ENCODE measurements at regions not wholly inside any gene's neighbourhood (a gene's known extent, or its start where the extent isn't known, plus 50 kb on each side); places are given as distances from the start of the nearest gene placed in this dataset.
"Not testable (repeated sequence)": the region's sequence is repeated elsewhere in the genome, so short reads cannot be mapped to it uniquely, and the experiment has no call there.

- Histone ChIP-seq H3K4me1 (no peaks in the 10 kb centered on the region), H3K27me3 (ENCODE audit: low read depth) (no peaks in the 10 kb centered on the region), H3K9me3 (no peaks in the 10 kb centered on the region), H3K36me3 (replicated peaks) (no peaks in the 10 kb centered on the region), H3K4me3 (no peak overlapping the region)
- in situ Hi-C loops (cut with MboI; ENCODE audit: low sequenced_read_pairs): no loop called here
- no peak for DNase-seq (ENCODE audit: low spot score in 2 of 2)
Observed at GRCh38 chr18:5707586-5707985, 163.8 kb upstream of the EPB41L3 start.

GRCh38 chr18:5705393-5705792 is 161.6 kb upstream of the EPB41L3 start:
- in situ Hi-C loops (cut with MboI; ENCODE audit: low sequenced_read_pairs): no loop called here
- H3K27me3 ChIP-seq (ENCODE audit: low read depth): no peaks in the 10 kb centered on the region
- no peaks in the 10 kb centered on the region for H3K9me3 ChIP-seq
- DNase-seq (ENCODE audit: low spot score in 2 of 2): no peak
- no peak overlapping the region for H3K4me3 ChIP-seq
- H3K4me1 ChIP-seq: no peaks in the 10 kb centered on the region
- no peaks in the 10 kb centered on the region for H3K36me3 ChIP-seq (replicated peaks)

GRCh38 chr18:5704847-5705246 is 161.1 kb upstream of the EPB41L3 start:
- in situ Hi-C loops (cut with MboI; ENCODE audit: low sequenced_read_pairs): no loop called here
- Histone ChIP-seq H3K9me3 (no peaks in the 10 kb centered on the region), H3K4me1 (no peaks in the 10 kb centered on the region), H3K36me3 (replicated peaks) (no peaks in the 10 kb centered on the region), H3K27me3 (ENCODE audit: low read depth) (no peaks in the 10 kb centered on the region), H3K4me3 (no peak overlapping the region)
- DNase-seq (ENCODE audit: low spot score in 2 of 2): no peak

- H3K4me1 ChIP-seq; H3K36me3 ChIP-seq (replicated peaks); in situ Hi-C loops (cut with MboI; ENCODE audit: low sequenced_read_pairs); H3K4me3 ChIP-seq; DNase-seq (ENCODE audit: low spot score in 2 of 2); H3K27me3 ChIP-seq (ENCODE audit: low read depth); H3K9me3 ChIP-seq: not testable (repeated sequence)
Observed at GRCh38 chr18:5702016-5702415, 158.2 kb upstream of the EPB41L3 start.

GRCh38 chr18:5693699-5694294 is 150.0 kb upstream of the EPB41L3 start:
- Histone ChIP-seq H3K4me1 (no peaks in the 10 kb centered on the region), H3K9me3 (no peaks in the 10 kb centered on the region), H3K36me3 (replicated peaks) (no peaks in the 10 kb centered on the region), H3K27me3 (ENCODE audit: low read depth) (no peaks in the 10 kb centered on the region), H3K4me3 (no peak overlapping the region)
- in situ Hi-C loops (cut with MboI; ENCODE audit: low sequenced_read_pairs): no loop called here
- DNase-seq (ENCODE audit: low spot score in 2 of 2): no peak

GRCh38 chr18:5678779-5679406 is 135.1 kb upstream of the EPB41L3 start:
- H3K4me3 ChIP-seq: no peak overlapping the region
- H3K27me3 ChIP-seq (ENCODE audit: low read depth): no peaks in the 10 kb centered on the region
- in situ Hi-C loops (cut with MboI; ENCODE audit: low sequenced_read_pairs): no loop called here

GRCh38 chr18:5678278-5678677 is 134.5 kb upstream of the EPB41L3 start:
- no peak overlapping the region for H3K4me3 ChIP-seq
- H3K9me3 ChIP-seq: no peaks in the 10 kb centered on the region
- in situ Hi-C loops (cut with MboI; ENCODE audit: low sequenced_read_pairs): no loop called here
- H3K27me3 ChIP-seq (ENCODE audit: low read depth): no peaks in the 10 kb centered on the region
- H3K4me1 ChIP-seq: no peaks in the 10 kb centered on the region
- no peaks in the 10 kb centered on the region for H3K36me3 ChIP-seq (replicated peaks)
- no peak for DNase-seq (ENCODE audit: low spot score in 2 of 2)

More at GRCh38 chr18:5678779-5679406, 135.1 kb upstream of the EPB41L3 start:
- no peak for DNase-seq (ENCODE audit: low spot score in 2 of 2)
- Histone ChIP-seq H3K36me3 (replicated peaks) (no peaks in the 10 kb centered on the region), H3K4me1 (no peaks in the 10 kb centered on the region), H3K9me3 (no peaks in the 10 kb centered on the region)

- no peaks in the 10 kb centered on the region for H3K27me3 ChIP-seq (ENCODE audit: low read depth)
- H3K4me1 ChIP-seq: no peaks in the 10 kb centered on the region
- DNase-seq (ENCODE audit: low spot score in 2 of 2): no peak
- in situ Hi-C loops (cut with MboI; ENCODE audit: low sequenced_read_pairs): no loop called here
- no peaks in the 10 kb centered on the region for H3K9me3 ChIP-seq
- no peak overlapping the region for H3K4me3 ChIP-seq
- no peaks in the 10 kb centered on the region for H3K36me3 ChIP-seq (replicated peaks)
Observed at GRCh38 chr18:5673616-5674015, 129.8 kb upstream of the EPB41L3 start.

GRCh38 chr18:5669585-5669984 is 125.8 kb upstream of the EPB41L3 start:
- Histone ChIP-seq H3K27me3 (ENCODE audit: low read depth) (no peaks in the 10 kb centered on the region), H3K9me3 (no peaks in the 10 kb centered on the region), H3K36me3 (replicated peaks) (no peaks in the 10 kb centered on the region), H3K4me1 (no peaks in the 10 kb centered on the region), H3K4me3 (no peak overlapping the region)
- DNase-seq (ENCODE audit: low spot score in 2 of 2): no peak
- in situ Hi-C loops (cut with MboI; ENCODE audit: low sequenced_read_pairs): no loop called here

- H3K4me3 ChIP-seq: no peak overlapping the region
- in situ Hi-C loops (cut with MboI; ENCODE audit: low sequenced_read_pairs): no loop called here
Observed at GRCh38 chr18:5668087-5668715, 124.4 kb upstream of the EPB41L3 start.

GRCh38 chr18:5667356-5667755 is 123.6 kb upstream of the EPB41L3 start:
- no peaks in the 10 kb centered on the region for H3K27me3 ChIP-seq (ENCODE audit: low read depth)
- in situ Hi-C loops (cut with MboI; ENCODE audit: low sequenced_read_pairs): no loop called here
- H3K9me3 ChIP-seq: no peaks in the 10 kb centered on the region
- H3K4me1 ChIP-seq: no peaks in the 10 kb centered on the region
- H3K36me3 ChIP-seq (replicated peaks): no peaks in the 10 kb centered on the region
- no peak for DNase-seq (ENCODE audit: low spot score in 2 of 2)
- H3K4me3 ChIP-seq: no peak overlapping the region

More at GRCh38 chr18:5668087-5668715, 124.4 kb upstream of the EPB41L3 start:
- Histone ChIP-seq H3K27me3 (ENCODE audit: low read depth) (no peaks in the 10 kb centered on the region), H3K36me3 (replicated peaks) (no peaks in the 10 kb centered on the region), H3K4me1 (no peaks in the 10 kb centered on the region), H3K9me3 (no peaks in the 10 kb centered on the region)
- no peak for DNase-seq (ENCODE audit: low spot score in 2 of 2)

- in situ Hi-C loops (cut with MboI; ENCODE audit: low sequenced_read_pairs): no loop called here
- H3K4me3 ChIP-seq: no peak overlapping the region
- no peak for DNase-seq (ENCODE audit: low spot score in 2 of 2)
- H3K27me3 ChIP-seq (ENCODE audit: low read depth): no peaks in the 10 kb centered on the region
- no peaks in the 10 kb centered on the region for H3K9me3 ChIP-seq
- no peaks in the 10 kb centered on the region for H3K36me3 ChIP-seq (replicated peaks)
- H3K4me1 ChIP-seq: no peaks in the 10 kb centered on the region
Observed at GRCh38 chr18:5662586-5663090, 118.8 kb upstream of the EPB41L3 start.

GRCh38 chr18:5661179-5661578 is 117.4 kb upstream of the EPB41L3 start:
- Histone ChIP-seq H3K36me3 (replicated peaks) (no peaks in the 10 kb centered on the region), H3K4me1 (no peaks in the 10 kb centered on the region), H3K4me3 (no peak overlapping the region), H3K27me3 (ENCODE audit: low read depth) (no peaks in the 10 kb centered on the region), H3K9me3 (no peaks in the 10 kb centered on the region)
- DNase-seq (ENCODE audit: low spot score in 2 of 2): no peak
- in situ Hi-C loops (cut with MboI; ENCODE audit: low sequenced_read_pairs): no loop called here

- Histone ChIP-seq H3K4me3 (no peak overlapping the region), H3K27me3 (ENCODE audit: low read depth) (peaks cover 5% of the 10 kb centered on the region; the same call in 1 of the 2 replicates), H3K9me3 (no peaks in the 10 kb centered on the region), H3K4me1 (no peaks in the 10 kb centered on the region), H3K36me3 (replicated peaks) (no peaks in the 10 kb centered on the region)
- no peak for DNase-seq (ENCODE audit: low spot score in 2 of 2)
- in situ Hi-C loops (cut with MboI; ENCODE audit: low sequenced_read_pairs): no loop called here
Observed at GRCh38 chr18:5653802-5654201, 110.0 kb upstream of the EPB41L3 start.

Data from HAP-1 (cell line).